ENCODE measurements at regions not wholly inside any gene's neighbourhood (a gene's known extent, or its start where the extent isn't known, plus 50 kb on each side); places are given as distances from the start of the nearest gene placed in this dataset.

DNA sequence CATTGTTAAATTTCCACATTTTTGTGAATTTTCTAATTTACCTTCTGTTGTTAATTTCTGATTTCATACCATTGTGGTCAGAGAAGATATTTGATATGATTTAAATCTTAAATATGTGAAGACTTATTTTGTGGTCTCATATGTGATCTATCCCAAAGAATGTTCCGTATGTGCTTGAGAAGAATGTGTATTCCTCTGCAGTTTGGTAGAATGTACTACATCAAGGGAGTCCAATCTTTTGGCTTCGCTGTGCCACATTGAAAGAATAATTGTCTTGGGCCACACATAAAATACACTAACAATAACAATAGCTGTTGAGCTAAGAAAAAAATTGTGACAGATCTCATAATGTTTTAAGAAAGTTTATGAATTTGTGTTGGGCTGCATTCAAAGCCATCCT lies 140.7 kb upstream of the PRNP start:
- TF ChIP-seq, protein P1, sequence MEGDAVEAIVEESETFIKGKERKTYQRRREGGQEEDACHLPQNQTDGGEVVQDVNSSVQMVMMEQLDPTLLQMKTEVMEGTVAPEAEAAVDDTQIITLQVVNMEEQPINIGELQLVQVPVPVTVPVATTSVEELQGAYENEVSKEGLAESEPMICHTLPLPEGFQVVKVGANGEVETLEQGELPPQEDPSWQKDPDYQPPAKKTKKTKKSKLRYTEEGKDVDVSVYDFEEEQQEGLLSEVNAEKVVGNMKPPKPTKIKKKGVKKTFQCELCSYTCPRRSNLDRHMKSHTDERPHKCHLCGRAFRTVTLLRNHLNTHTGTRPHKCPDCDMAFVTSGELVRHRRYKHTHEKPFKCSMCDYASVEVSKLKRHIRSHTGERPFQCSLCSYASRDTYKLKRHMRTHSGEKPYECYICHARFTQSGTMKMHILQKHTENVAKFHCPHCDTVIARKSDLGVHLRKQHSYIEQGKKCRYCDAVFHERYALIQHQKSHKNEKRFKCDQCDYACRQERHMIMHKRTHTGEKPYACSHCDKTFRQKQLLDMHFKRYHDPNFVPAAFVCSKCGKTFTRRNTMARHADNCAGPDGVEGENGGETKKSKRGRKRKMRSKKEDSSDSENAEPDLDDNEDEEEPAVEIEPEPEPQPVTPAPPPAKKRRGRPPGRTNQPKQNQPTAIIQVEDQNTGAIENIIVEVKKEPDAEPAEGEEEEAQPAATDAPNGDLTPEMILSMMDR (IDR thresholded peaks at IDR 0.05), result no peak
- TF ChIP-seq POLR2A (IDR thresholded peaks at IDR 0.05), result no peak
